Neuronal stem cell (in vitro differentiated cells): ENCODE measurements at regions not wholly inside any gene's neighbourhood (a gene's known extent, or its start where the extent isn't known, plus 50 kb on each side); places are given as distances from the start of the nearest gene placed in this dataset.

Experiments
- DNase-seq: peaks from one replicate; pipeline ENCODE4 v3.0.0-alpha.2; 2013; ENCODE audit warnings: low spot score
- H2AFZ ChIP-seq: one replicate; pipeline ENCODE4 v1.6.1; 2013; ENCODE audit warnings: mild to moderate bottlenecking, low read length, inconsistent platforms
- H2AK5ac ChIP-seq: 2 replicates; pipeline ENCODE4 v1.6.1; 2013; ENCODE audit warnings: low read depth, mild to moderate bottlenecking, inconsistent platforms, low read length, moderate library complexity, mixed read lengths
- H2BK120ac ChIP-seq: 2 replicates; pipeline ENCODE4 v1.6.1; 2013; ENCODE audit warnings: low read depth, mild to moderate bottlenecking, inconsistent platforms, low read length, moderate library complexity, mixed read lengths
- H2BK12ac ChIP-seq: one replicate; pipeline ENCODE4 v1.6.1; 2013; ENCODE audit warnings: low read length, inconsistent platforms
- H2BK15ac ChIP-seq: 2 replicates; pipeline ENCODE4 v1.6.1; 2013; ENCODE audit warnings: mild to moderate bottlenecking, low read length, inconsistent platforms, mixed read lengths
- H2BK5ac ChIP-seq: one replicate; pipeline ENCODE4 v1.6.1; 2013; ENCODE audit warnings: inconsistent platforms, mild to moderate bottlenecking, low read length, moderate library complexity
- H3K14ac ChIP-seq: one replicate; pipeline ENCODE4 v1.6.1; 2013; ENCODE audit warnings: low read length, inconsistent platforms
- H3K18ac ChIP-seq: 2 replicates; pipeline ENCODE4 v1.6.1; 2013; ENCODE audit warnings: low read length, inconsistent platforms
- H3K23ac ChIP-seq: 2 replicates; pipeline ENCODE4 v1.6.1; 2013; ENCODE audit warnings: low read depth, mild to moderate bottlenecking, mixed read lengths, low read length, inconsistent platforms; ENCODE audit not compliant: poor library complexity
- H3K27ac ChIP-seq: replicated peaks from 3 replicates; pipeline ENCODE4 v1.5.1; 2013; ENCODE audit warnings: low read length, inconsistent platforms
- H3K27me3 ChIP-seq, 3 experiments: 2 replicates each; pipeline ENCODE4 v1.6.1; 2013; ENCODE audit warnings: low read length in 3 of 3, mild to moderate bottlenecking in 2 of 3, inconsistent platforms in 1 of 3, low read depth in 1 of 3, mixed read lengths in 1 of 3, moderate library complexity in 1 of 3; ENCODE audit not compliant: control insufficient read depth in 3 of 3, insufficient read depth in 3 of 3
- H3K36me3 ChIP-seq, 2 donors: replicated peaks in 1 of 2; 2 replicates each; pipeline ENCODE4 v1.6.1; 2013; ENCODE audit warnings: low read length in 2 of 2; ENCODE audit not compliant: control insufficient read depth in 2 of 2, insufficient read depth in 2 of 2
- H3K4ac ChIP-seq: 2 replicates; pipeline ENCODE4 v1.6.1; 2013; ENCODE audit warnings: inconsistent platforms, mild to moderate bottlenecking, low read length, moderate library complexity
- H3K4me1 ChIP-seq, 2 donors: 1 replicate in 1 of 2; 2 replicates in 1 of 2; pipeline ENCODE4 v1.6.1; 2013; ENCODE audit warnings: low read length in 2 of 2, low read depth in 1 of 2; ENCODE audit not compliant: control insufficient read depth in 2 of 2, insufficient read depth in 1 of 2
- H3K4me2 ChIP-seq: one replicate; pipeline ENCODE4 v1.6.1; 2013; ENCODE audit warnings: mild to moderate bottlenecking, low read length, inconsistent platforms; ENCODE audit not compliant: insufficient read depth, poor library complexity, severe bottlenecking
- H3K4me3 ChIP-seq, 2 donors: 2 replicates each; pipeline ENCODE4 v1.5.1; 2013; ENCODE audit warnings: low read length in 2 of 2, mild to moderate bottlenecking in 2 of 2, inconsistent platforms in 1 of 2, moderate library complexity in 1 of 2
- H3K79me1 ChIP-seq: one replicate; pipeline ENCODE4 v1.6.1; 2013; ENCODE audit warnings: low read depth, mild to moderate bottlenecking, inconsistent platforms, low read length, moderate library complexity
- H3K9ac ChIP-seq: one replicate; pipeline ENCODE4 v1.6.1; 2013; ENCODE audit warnings: mild to moderate bottlenecking, low read depth, low read length, inconsistent platforms; ENCODE audit not compliant: poor library complexity
- H3K9me3 ChIP-seq, 2 donors: replicated peaks in 1 of 2; 2 replicates each; pipeline versions ENCODE3 to v1.6.1; 2013; ENCODE audit warnings: low read length in 2 of 2, mild to moderate bottlenecking in 2 of 2, inconsistent platforms in 1 of 2, low read depth in 1 of 2, mixed read lengths in 1 of 2, moderate library complexity in 1 of 2; ENCODE audit not compliant: control insufficient read depth in 2 of 2, insufficient read depth in 1 of 2
- H4K8ac ChIP-seq: one replicate; pipeline ENCODE4 v1.6.1; 2013; ENCODE audit warnings: low read depth, mild to moderate bottlenecking, inconsistent platforms, low read length, moderate library complexity
- H4K91ac ChIP-seq: one replicate; pipeline ENCODE4 v1.6.1; 2013; ENCODE audit warnings: low read length, low read depth, mild to moderate bottlenecking, inconsistent platforms; ENCODE audit not compliant: poor library complexity
- WGBS, 2 donors: extraction: QIAGEN DNeasy Blood & Tissue Kit; methylation state at CpG; one replicate each; pipeline ENCODE4 v1.1.7; 2013; ENCODE audit warnings: missing lambda C conversion rate in 2 of 2, mixed read lengths in 1 of 2; ENCODE audit not compliant: insufficient read length in 2 of 2, insufficient replicate concordance in 1 of 2; ENCODE audit errors: extremely low coverage in 2 of 2; 5-methylcytosine and 5-hydroxymethylcytosine counted together

GRCh38 chr14:53412819-53413675 is 259.9 kb upstream of the DDHD1 start:
- WGBS, 2 donors = no CpG with 5 or more reads among the region's 1 CpG
- no peak overlapping the region for H3K27ac ChIP-seq
- no peak for DNase-seq
- no peak overlapping the region for H3K4me2 ChIP-seq
- no peaks in the 10 kb centered on the region for H3K36me3 ChIP-seq
- no peak overlapping the region for H3K9ac ChIP-seq
- H3K14ac ChIP-seq = no peak overlapping the region
- no peak overlapping the region for H4K91ac ChIP-seq
- H2AFZ ChIP-seq = no peak overlapping the region
- H2BK15ac ChIP-seq = no peak overlapping the region
- no peaks in the 10 kb centered on the region for H3K79me1 ChIP-seq
- H3K4ac ChIP-seq = no peak overlapping the region
- no peak overlapping the region for H2BK12ac ChIP-seq
- H3K9me3 ChIP-seq = no peaks in the 10 kb centered on the region
- H3K27me3 ChIP-seq = no peaks in the 10 kb centered on the region
- H3K4me3 ChIP-seq = no peak overlapping the region
- H3K23ac ChIP-seq = no peak overlapping the region
- no peak overlapping the region for H2AK5ac ChIP-seq
- H2BK120ac ChIP-seq = no peak overlapping the region
- H3K4me1 ChIP-seq = peaks cover 0 to 2% of the 10 kb centered on the region in 2 donors
- no peak overlapping the region for H2BK5ac ChIP-seq
- no peak overlapping the region for H3K18ac ChIP-seq
- no peak overlapping the region for H4K8ac ChIP-seq

GRCh38 chr14:53411125-53411524 is 258.0 kb upstream of the DDHD1 start:
- no peak overlapping the region for H3K4me3 ChIP-seq
- no peak overlapping the region for H4K91ac ChIP-seq
- no peak overlapping the region for H3K27ac ChIP-seq
- no peak overlapping the region for H2BK5ac ChIP-seq
- H3K23ac ChIP-seq = no peak overlapping the region
- H2BK120ac ChIP-seq = no peak overlapping the region
- H2BK12ac ChIP-seq = no peak overlapping the region
- no peaks in the 10 kb centered on the region for H3K79me1 ChIP-seq
- no peak overlapping the region for H3K18ac ChIP-seq
- no peaks in the 10 kb centered on the region for H3K9me3 ChIP-seq
- H3K14ac ChIP-seq = no peak overlapping the region
- H3K4me2 ChIP-seq = no peak overlapping the region
- H3K9ac ChIP-seq = no peak overlapping the region
- no peak for DNase-seq
- H4K8ac ChIP-seq = no peak overlapping the region
- H2BK15ac ChIP-seq = no peak overlapping the region
- H2AFZ ChIP-seq = no peak overlapping the region
- no peak overlapping the region for H3K4ac ChIP-seq
- H3K4me1 ChIP-seq = peaks cover 0 to 2% of the 10 kb centered on the region in 2 donors
- WGBS, 2 donors = no CpG with 5 or more reads among the region's 4 CpGs
- H2AK5ac ChIP-seq = no peak overlapping the region
- no peaks in the 10 kb centered on the region for H3K36me3 ChIP-seq
- H3K27me3 ChIP-seq = no peaks in the 10 kb centered on the region

- H2BK120ac ChIP-seq = no peak overlapping the region
- H3K14ac ChIP-seq = no peak overlapping the region
- H3K23ac ChIP-seq = no peak overlapping the region
- no peak overlapping the region for H2AK5ac ChIP-seq
- no peak overlapping the region for H3K4me3 ChIP-seq
- H3K4me1 ChIP-seq = peaks cover 0 to 2% of the 10 kb centered on the region in 2 donors
- H3K27ac ChIP-seq = no peak overlapping the region
- H3K4me2 ChIP-seq = no peak overlapping the region
- no CpG with 5 or more reads among the region's 4 CpGs for WGBS, 2 donors
- no peak overlapping the region for H3K9ac ChIP-seq
- no peaks in the 10 kb centered on the region for H3K36me3 ChIP-seq
- H3K18ac ChIP-seq = no peak overlapping the region
- H4K91ac ChIP-seq = no peak overlapping the region
- no peak overlapping the region for H2BK15ac ChIP-seq
- H4K8ac ChIP-seq = no peak overlapping the region
- H3K9me3 ChIP-seq = peaks cover 0 to 1% of the 10 kb centered on the region in 2 donors
- H2BK12ac ChIP-seq = no peak overlapping the region
- H3K4ac ChIP-seq = no peak overlapping the region
- no peaks in the 10 kb centered on the region for H3K79me1 ChIP-seq
- no peak overlapping the region for H2AFZ ChIP-seq
- no peaks in the 10 kb centered on the region for H3K27me3 ChIP-seq
- no peak for DNase-seq
- no peak overlapping the region for H2BK5ac ChIP-seq
These were observed 256.8 kb upstream of the DDHD1 start for GRCh38 chr14:53409969-53410368.

GRCh38 chr14:53409289-53409688 is 256.2 kb upstream of the DDHD1 start:
- no peak overlapping the region for H3K14ac ChIP-seq
- no peak overlapping the region for H3K4me3 ChIP-seq
- H2AK5ac ChIP-seq = no peak overlapping the region
- H2BK5ac ChIP-seq = no peak overlapping the region
- H2AFZ ChIP-seq = no peak overlapping the region
- H3K18ac ChIP-seq = no peak overlapping the region
- no peak overlapping the region for H4K8ac ChIP-seq
- H3K9me3 ChIP-seq = peaks cover 0 to 1% of the 10 kb centered on the region in 2 donors
- no peak overlapping the region for H2BK12ac ChIP-seq
- H3K79me1 ChIP-seq = no peaks in the 10 kb centered on the region
- H4K91ac ChIP-seq = no peak overlapping the region
- no peak overlapping the region for H2BK120ac ChIP-seq
- no peak overlapping the region for H2BK15ac ChIP-seq
- H3K9ac ChIP-seq = no peak overlapping the region
- no peak for DNase-seq
- no peaks in the 10 kb centered on the region for H3K36me3 ChIP-seq
- H3K4me1 ChIP-seq = peaks cover 0 to 2% of the 10 kb centered on the region in 2 donors
- H3K27ac ChIP-seq = no peak overlapping the region
- no peaks in the 10 kb centered on the region for H3K27me3 ChIP-seq
- WGBS, 2 donors = no CpG with 5 or more reads among the region's 2 CpGs
- no peak overlapping the region for H3K4me2 ChIP-seq
- no peak overlapping the region for H3K4ac ChIP-seq
- H3K23ac ChIP-seq = no peak overlapping the region
